NCI-H1092 (cell line): ENCODE measurements at regions not wholly inside any gene's neighbourhood (a gene's known extent, or its start where the extent isn't known, plus 50 kb on each side); places are given as distances from the start of the nearest gene placed in this dataset.
A peak's percentile ranks its signal among the peaks of the same experiment; 100 is the strongest.

Experiments
- DNase-seq: peaks from one replicate; lab custom pipeline; 2025; lab: John Stamatoyannopoulos, UW

GRCh38 chr11:45597097-45597496, 68.3 kb downstream of the CHST1 start:
- DNase-seq: no peak

- no peak for DNase-seq
These were observed 68.9 kb downstream of the CHST1 start for GRCh38 chr11:45596571-45596970.

GRCh38 chr11:45593992-45594391, 71.4 kb downstream of the CHST1 start:
- no peak for DNase-seq

- DNase-seq: no peak
These were observed 72.8 kb downstream of the CHST1 start for GRCh38 chr11:45592636-45593035.

- DNase-seq: peak; percentile 12
These were observed 74.7 kb downstream of the CHST1 start for GRCh38 chr11:45590743-45591142.

GRCh38 chr11:45585205-45585604, 80.2 kb downstream of the CHST1 start:
- DNase-seq: no peak

GRCh38 chr11:45583981-45584566, 81.3 kb downstream of the CHST1 start:
- DNase-seq: no peak

- no peak for DNase-seq
These were observed 85.0 kb downstream of the CHST1 start for GRCh38 chr11:45580399-45580798.

- DNase-seq: no peak
These were observed 87.1 kb downstream of the CHST1 start for GRCh38 chr11:45578316-45578715.

- no peak for DNase-seq
These were observed 87.7 kb downstream of the CHST1 start for GRCh38 chr11:45577752-45578151.

GRCh38 chr11:45576461-45577215, 88.8 kb downstream of the CHST1 start:
- DNase-seq: no peak

GRCh38 chr11:45573728-45574127, 91.7 kb downstream of the CHST1 start:
- no peak for DNase-seq

GRCh38 chr11:45572354-45573123, 92.9 kb downstream of the CHST1 start:
- DNase-seq: no peak

- no peak for DNase-seq
These were observed 95.6 kb downstream of the CHST1 start for GRCh38 chr11:45569776-45570175.

- DNase-seq: no peak
These were observed 97.4 kb downstream of the CHST1 start for GRCh38 chr11:45568049-45568448.

GRCh38 chr11:45565446-45565988, 99.9 kb downstream of the CHST1 start:
- no peak for DNase-seq

- DNase-seq: no peak
These were observed 101.6 kb downstream of the CHST1 start for GRCh38 chr11:45563810-45564209.

GRCh38 chr11:45563171-45563570, 102.3 kb downstream of the CHST1 start:
- DNase-seq: no peak

GRCh38 chr11:45560913-45561281, 104.5 kb downstream of the CHST1 start:
- peak; percentile 47 for DNase-seq

GRCh38 chr11:45560155-45560912, 105.1 kb downstream of the CHST1 start:
- DNase-seq: peak; percentile 61

GRCh38 chr11:45556851-45557707, 108.3 kb downstream of the CHST1 start:
- DNase-seq: no peak
